CD4-positive, alpha-beta T cell treated with Interleukin-4 for 4 hours (primary cell): ENCODE measurements at regions not wholly inside any gene's neighbourhood (a gene's known extent, or its start where the extent isn't known, plus 50 kb on each side); places are given as distances from the start of the nearest gene placed in this dataset.

Source experiments
- DNase-seq: peaks from one replicate; pipeline ENCODE4 v3.0.0-alpha.2; 2020

GRCh38 chr1:201589186-201589585, 50.3 kb downstream of the NAV1 start:
- no peak for DNase-seq

DNA sequence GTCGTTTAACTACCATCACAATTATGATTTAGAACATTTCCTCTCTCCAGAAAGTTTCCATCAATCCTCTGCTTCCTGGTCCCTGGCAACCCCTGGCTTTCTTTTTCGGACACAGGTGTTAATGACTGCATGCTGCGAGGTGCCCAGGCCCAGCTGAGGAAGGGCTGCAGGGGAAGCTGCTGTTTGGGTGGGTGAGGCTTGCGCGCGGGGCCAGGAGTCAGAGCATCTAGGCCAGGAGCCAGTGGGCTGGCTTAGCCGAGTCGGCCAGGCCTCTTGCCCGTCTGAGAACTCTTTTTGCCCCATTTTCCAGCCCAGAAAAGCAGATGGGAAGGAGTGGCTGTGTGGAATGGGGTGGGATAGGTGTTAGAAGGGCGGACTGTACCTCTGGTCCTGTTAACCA, 51.5 kb downstream of the NAV1 start:
- no peak for DNase-seq

DNA sequence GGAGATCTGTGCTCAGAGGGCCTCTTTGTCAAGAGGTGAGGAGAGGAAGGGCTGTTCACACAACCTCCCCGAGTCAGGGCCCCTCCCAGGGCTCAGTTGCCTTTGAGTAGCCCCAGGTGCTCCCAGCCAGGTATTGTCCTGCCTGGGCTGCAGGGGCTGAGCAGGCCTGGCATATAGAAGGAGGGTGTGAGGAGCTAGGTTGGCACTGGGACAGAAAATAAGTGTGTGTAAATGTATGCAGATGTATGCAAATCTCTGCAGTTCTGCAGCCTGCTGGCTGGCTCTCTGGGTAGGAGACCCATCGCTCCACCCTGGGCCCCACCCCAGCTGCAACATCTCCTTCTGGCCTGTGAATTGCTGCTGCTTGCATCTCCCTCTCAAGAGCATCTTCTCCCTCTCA, 52.4 kb downstream of the NAV1 start:
- DNase-seq, result no peak

GRCh38 chr1:201591981-201592380, 53.1 kb downstream of the NAV1 start:
- no peak for DNase-seq

- no peak for DNase-seq
These were observed 54.4 kb downstream of the NAV1 start for GRCh38 chr1:201593200-201593921.

- DNase-seq, result no peak
These were observed 55.8 kb downstream of the NAV1 start for GRCh38 chr1:201594575-201595245.

GRCh38 chr1:201595381-201595780, 56.5 kb downstream of the NAV1 start:
- DNase-seq, result no peak

GRCh38 chr1:201596101-201596868, 57.4 kb downstream of the NAV1 start:
- DNase-seq, result no peak

- DNase-seq, result no peak
These were observed 58.8 kb downstream of the NAV1 start for GRCh38 chr1:201597551-201598230.

DNA sequence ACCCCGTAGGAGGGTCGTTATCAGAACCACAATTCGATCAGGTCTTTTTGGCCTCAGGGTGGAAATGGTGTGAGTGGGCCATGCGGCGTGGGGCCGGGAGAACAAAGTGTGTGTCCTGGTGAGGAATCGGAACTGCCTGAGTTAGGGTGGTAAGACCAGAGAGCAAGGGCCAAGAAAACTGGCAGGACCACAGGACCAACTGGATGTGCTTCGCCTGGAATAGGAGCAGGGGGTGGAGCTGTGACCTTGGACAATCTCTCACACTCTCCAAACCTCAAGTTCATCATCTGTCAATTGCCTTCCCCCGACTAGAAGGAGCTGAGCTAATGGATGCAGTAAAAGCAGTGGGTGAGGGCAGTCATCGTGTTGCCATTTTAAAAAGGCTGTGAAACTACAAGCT, 59.5 kb downstream of the NAV1 start:
- DNase-seq, result no peak

GRCh38 chr1:201598973-201599372, 60.0 kb downstream of the NAV1 start:
- DNase-seq, result no peak

GRCh38 chr1:201599548-201599947, 60.6 kb downstream of the NAV1 start:
- DNase-seq, result no peak

DNA sequence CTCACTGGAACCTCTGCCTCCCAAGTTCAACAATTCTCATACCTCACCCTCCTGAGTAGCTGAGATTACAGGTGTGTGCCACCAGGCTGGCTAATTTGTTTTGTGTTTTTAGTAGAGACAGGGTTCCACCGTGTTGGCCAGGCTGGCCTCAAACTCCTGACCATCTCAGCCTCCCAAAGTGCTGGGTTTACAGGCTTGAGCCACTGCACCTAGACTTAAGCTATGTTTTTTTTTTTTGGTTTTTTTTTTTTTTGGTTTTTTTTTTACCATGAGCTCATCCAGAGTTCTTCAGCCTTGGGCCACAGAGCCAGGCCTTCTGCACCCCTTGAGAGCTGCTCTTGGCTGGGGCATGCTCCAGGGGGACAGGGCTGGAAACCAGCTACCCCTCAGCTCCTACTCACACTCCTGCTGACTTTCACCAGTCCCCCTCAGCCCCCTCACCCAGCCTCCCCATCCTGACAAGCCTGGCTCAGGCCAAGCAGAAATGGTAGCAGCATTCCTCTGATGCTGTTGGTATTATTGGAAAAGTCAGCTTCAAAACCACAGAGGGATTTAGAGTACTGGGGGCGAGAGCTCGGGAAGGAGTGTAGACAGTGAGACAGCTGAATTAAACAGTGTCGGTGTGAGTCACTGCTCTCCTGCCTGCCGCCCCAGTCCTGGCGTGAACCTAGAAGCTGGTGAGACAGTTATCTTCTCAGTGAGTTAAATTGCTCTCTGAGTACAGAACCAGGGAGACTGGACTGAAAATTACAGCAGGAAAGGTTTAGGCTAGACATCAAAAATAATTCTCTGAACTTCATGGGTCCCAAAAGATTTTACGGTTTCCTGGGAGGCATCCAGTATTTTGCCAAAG, 63.7 kb downstream of the NAV1 start:
- DNase-seq, result no peak

- no peak for DNase-seq
These were observed 64.8 kb downstream of the NAV1 start for GRCh38 chr1:201603613-201604232.

DNA sequence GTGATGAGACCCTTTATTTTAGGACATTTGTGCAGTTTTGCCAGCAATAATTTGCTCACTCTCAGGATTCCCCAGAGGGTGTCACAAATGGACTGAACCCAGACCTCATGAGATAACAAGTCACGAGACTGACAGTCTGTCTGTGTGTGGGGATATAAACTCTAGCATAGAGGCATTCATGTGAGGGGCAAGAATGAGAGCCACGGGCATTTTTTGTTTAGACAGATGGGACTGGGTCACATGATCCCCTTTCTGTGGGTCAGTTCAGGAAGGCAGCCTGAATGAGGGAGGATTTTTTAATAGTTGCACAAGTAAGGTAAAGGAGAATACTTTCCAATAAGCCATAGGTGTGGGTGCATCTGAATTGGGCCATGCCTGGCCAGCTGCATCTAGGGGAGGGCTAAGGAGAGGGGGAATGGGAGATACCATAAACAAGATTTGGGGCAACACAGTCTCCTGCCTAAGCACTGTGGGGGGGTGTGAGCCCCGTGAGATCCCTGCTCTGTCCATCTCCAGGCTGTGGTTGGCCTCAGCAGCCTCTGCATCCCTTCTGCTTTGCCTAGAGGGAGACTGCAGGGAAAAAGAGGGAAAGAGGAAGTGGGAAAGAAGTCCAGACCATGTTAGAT, 66.6 kb downstream of the NAV1 start:
- no peak for DNase-seq

DNA sequence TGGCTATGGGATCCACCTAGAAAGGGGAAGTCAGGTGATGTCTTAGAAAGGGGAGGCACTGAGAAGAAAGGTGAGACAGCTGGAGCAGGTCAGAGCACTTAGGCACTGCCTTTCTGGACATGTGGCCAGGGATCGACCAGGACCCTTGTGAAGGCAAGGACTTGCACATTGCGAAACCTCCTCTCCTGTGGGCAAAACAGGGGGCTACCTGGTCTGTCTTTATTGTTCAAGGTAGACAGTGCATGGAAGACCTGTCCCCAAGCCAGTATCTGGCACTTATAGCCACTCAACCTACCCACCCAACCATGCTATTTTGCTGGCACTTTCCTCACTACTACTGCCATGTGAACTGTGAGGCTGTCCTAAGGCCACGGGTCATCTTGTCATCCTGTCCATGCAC, 67.2 kb downstream of the NAV1 start:
- no peak for DNase-seq

DNA sequence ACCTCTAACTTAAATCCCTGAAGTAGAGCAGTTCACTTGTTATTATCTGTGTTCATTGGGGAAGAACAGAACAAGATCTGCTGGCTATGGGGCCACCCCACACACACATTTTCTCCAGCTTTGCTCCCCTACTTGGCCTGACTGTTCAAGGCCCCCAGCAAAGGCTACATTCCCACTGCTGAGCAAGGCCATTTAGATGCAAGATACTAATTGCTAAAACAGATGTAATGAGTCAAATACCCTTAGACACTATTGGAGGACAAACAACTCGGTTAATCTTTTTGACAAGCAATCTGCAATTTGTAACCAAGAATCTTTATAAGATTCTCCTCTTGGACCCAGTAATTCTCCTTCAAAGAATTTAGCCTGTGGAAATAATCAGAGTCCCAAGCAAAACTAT, 67.7 kb downstream of the NAV1 start:
- no peak for DNase-seq

GRCh38 chr1:201608635-201609395, 69.9 kb downstream of the NAV1 start:
- no peak for DNase-seq

DNA sequence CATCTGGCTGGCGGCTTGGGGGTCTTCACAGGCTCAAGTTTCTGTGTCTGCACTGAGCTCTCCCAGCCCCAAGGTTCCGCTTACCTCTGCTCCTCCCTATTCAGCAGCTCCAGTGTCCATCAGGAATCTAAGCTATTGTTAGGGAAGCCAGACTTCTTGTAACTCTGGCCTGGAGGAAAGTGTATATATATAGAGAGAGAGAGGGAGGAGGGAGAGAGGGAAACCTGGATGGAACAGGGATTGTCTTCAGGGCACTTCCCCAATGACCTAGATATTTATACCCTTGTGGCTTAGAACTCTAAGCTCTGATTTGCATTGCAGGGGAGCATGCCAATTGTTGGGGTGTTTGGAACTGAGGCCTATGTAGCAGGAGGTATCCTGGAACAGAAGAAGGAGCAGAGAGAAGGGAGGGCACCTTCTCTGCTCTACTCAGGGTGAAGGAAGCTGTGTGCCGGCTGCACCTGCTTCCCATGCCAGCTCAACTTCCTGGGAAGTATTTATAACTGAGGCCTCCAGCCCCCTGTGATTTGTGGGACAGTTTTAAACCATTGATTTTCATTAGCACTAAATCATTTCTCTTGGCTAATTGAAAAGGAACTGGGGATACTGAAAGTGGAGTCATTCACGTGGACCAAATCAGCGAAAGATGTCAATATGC, 70.9 kb downstream of the NAV1 start:
- DNase-seq, result no peak

DNA sequence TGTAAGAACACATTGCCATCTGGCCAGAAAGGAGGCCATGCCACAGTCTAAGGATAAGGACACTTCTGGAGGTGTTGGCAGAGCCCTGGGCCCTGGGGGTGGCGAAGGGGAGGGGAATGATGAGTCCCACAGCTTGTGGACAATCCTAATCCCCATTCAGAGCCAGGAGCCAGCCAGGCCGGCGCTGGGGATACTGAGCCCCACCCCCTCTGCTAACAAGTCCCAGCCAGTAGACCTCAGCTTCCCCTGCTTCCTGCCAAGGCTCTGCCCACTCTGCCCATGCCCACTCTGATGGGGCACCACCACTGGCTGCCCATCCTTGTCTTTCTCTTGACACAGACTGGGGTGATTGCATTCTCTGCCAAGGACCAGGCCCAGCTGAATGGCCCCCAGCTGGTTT, 71.9 kb downstream of the NAV1 start:
- DNase-seq, result no peak
